Ascending aorta (tissue), 2 donors: ENCODE measurements at regions not wholly inside any gene's neighbourhood (a gene's known extent, or its start where the extent isn't known, plus 50 kb on each side); places are given as distances from the start of the nearest gene placed in this dataset.

ENCODE experiments used
- DNase-seq, 2 donors: peaks; one replicate each; pipeline ENCODE4 v3.0.0-alpha.2; 2019; ENCODE audit warnings: low spot score in 2 of 2
- H3K27ac ChIP-seq, 2 donors: fragments of 200-600 bp; sonication (generic); one replicate each; pipeline ENCODE4 v1.5.1; 2016 to 2017; ENCODE audit warnings: mild to moderate bottlenecking in 1 of 2
- H3K27me3 ChIP-seq: fragments of 200-600 bp; sonication (generic); one replicate; pipeline ENCODE4 v1.5.1; 2017
- H3K36me3 ChIP-seq, 2 donors: fragments of 200-600 bp; sonication (generic); one replicate each; pipeline ENCODE4 v1.5.1; 2016
- H3K4me1 ChIP-seq, 2 donors: fragments of 200-600 bp; sonication (generic); one replicate each; pipeline ENCODE4 v1.5.1; 2016 to 2017; ENCODE audit warnings: mild to moderate bottlenecking in 1 of 2
- H3K4me3 ChIP-seq, 2 donors: fragments of 200-600 bp; sonication (generic); one replicate each; pipeline ENCODE4 v1.5.1; 2016 to 2017; ENCODE audit warnings: mild to moderate bottlenecking in 1 of 2
- H3K9me3 ChIP-seq, 2 donors: fragments of 200-600 bp; sonication (generic); one replicate each; pipeline ENCODE4 v1.5.1; 2016
- intact Hi-C: fragments of 100-400 bp; cut with DNase I; formaldehyde crosslinking; loops from one replicate; pipeline ENCODE4 v1.15.1; 2023
- TF ChIP-seq, protein P1 (sequence below), 3 experiments: fragments of 200-600 bp in 2 of 3; fragments of 450-650 bp in 1 of 3; sonication (generic) in 2 of 3; IDR thresholded peaks; one replicate each; pipeline ENCODE4 v1.5.1; 2016 to 2019; ENCODE audit warnings: antibody characterized with exemption in 3 of 3, mild to moderate bottlenecking in 1 of 3, moderate library complexity in 1 of 3

- TF ChIP-seq, protein P1, sequence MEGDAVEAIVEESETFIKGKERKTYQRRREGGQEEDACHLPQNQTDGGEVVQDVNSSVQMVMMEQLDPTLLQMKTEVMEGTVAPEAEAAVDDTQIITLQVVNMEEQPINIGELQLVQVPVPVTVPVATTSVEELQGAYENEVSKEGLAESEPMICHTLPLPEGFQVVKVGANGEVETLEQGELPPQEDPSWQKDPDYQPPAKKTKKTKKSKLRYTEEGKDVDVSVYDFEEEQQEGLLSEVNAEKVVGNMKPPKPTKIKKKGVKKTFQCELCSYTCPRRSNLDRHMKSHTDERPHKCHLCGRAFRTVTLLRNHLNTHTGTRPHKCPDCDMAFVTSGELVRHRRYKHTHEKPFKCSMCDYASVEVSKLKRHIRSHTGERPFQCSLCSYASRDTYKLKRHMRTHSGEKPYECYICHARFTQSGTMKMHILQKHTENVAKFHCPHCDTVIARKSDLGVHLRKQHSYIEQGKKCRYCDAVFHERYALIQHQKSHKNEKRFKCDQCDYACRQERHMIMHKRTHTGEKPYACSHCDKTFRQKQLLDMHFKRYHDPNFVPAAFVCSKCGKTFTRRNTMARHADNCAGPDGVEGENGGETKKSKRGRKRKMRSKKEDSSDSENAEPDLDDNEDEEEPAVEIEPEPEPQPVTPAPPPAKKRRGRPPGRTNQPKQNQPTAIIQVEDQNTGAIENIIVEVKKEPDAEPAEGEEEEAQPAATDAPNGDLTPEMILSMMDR (IDR thresholded peaks at IDR 0.05), result no peak
- intact Hi-C loops, result loop anchor here (5.0 kb wide), 1 partner anchor 268 kb away; no protein-coding TSS in a partner anchor
- Histone ChIP-seq H3K27me3 (no peaks in the 10 kb centered on the region), H3K4me1 (no peaks in the 10 kb centered on the region), H3K27ac (no peak overlapping the region), H3K4me3 (no peak overlapping the region), H3K9me3 (no peaks in the 10 kb centered on the region), H3K36me3 (no peaks in the 10 kb centered on the region)
- DNase-seq, result no peak
Observed at GRCh38 chr6:14065350-14065749, 52.2 kb upstream of the CD83 start.

DNA sequence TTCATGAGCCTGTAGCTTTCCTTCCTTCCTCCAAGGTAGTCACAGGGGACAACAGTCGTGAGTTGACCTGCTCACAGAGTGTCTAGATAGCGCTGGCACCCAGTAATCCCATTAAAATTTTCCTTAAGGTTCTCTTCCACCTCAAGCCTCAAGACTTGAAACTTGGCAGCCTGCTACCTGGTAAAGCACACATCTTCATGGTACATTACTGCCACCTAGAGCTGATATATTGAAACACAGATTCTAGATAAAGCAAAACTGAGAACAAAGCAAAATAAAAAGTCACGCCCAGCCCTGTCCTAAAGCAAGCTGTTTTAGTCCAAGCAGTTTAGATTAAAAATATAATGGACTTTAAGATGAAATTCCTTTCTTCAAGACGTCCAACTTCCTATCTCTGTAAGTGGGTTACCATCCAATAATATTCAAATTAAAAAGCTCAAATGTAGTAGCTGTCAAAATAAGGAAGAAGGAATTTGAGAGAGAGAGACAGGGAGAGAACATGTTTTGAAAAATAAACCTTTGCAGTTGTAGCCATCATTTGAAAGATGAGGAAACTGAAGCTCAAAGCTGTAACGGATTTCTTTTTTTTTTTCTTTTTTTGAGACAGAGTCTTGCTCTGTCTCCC is 50.7 kb upstream of the CD83 start:
- H3K9me3 ChIP-seq, result no peaks in the 10 kb centered on the region
- H3K27ac ChIP-seq, result no peak overlapping the region
- no peak overlapping the region for H3K4me3 ChIP-seq
- no peaks in the 10 kb centered on the region for H3K4me1 ChIP-seq
- no peaks in the 10 kb centered on the region for H3K27me3 ChIP-seq
- TF ChIP-seq, protein P1 (IDR thresholded peaks at IDR 0.05), result peak; percentile 44 to 72 (median 47)
- H3K36me3 ChIP-seq, result no peaks in the 10 kb centered on the region
- no peak for DNase-seq
- intact Hi-C loops, result loop anchor here (1.0 to 5.0 kb wide), 3 partner anchors 158 to 730 kb away; no protein-coding TSS in a partner anchor

DNA sequence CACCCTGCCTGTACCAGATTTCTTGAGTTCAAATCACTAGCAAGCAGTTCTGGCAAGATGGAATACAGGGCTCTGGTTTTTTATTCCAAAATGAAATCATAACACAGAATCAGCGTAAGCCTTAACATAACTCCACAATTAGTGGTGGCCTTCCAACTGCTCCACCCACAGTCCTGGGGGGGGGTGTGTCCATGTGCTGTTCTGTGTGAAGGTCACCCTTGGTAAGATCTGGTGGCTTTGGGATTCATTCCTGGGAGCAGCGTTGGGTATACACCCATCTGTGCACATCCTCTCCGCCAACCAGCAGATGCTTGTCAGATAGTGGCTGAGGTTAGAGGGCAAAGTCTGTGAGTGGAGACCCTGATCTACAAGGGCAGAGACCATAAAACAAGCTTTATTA is 49.9 kb upstream of the CD83 start:
- DNase-seq, result no peak
- H3K4me1 ChIP-seq, result no peaks in the 10 kb centered on the region
- no peak overlapping the region for H3K27ac ChIP-seq
- no peaks in the 10 kb centered on the region for H3K9me3 ChIP-seq
- intact Hi-C loops, result loop anchor here (2.0 to 5.0 kb wide), 2 partner anchors 270 to 731 kb away; no protein-coding TSS in a partner anchor
- H3K36me3 ChIP-seq, result no peaks in the 10 kb centered on the region
- H3K4me3 ChIP-seq, result no peak overlapping the region
- TF ChIP-seq, protein P1 (IDR thresholded peaks at IDR 0.05), result no peak
- no peaks in the 10 kb centered on the region for H3K27me3 ChIP-seq
